ENCODE measurements at regions not wholly inside any gene's neighbourhood (a gene's known extent, or its start where the extent isn't known, plus 50 kb on each side); places are given as distances from the start of the nearest gene placed in this dataset.

DNA sequence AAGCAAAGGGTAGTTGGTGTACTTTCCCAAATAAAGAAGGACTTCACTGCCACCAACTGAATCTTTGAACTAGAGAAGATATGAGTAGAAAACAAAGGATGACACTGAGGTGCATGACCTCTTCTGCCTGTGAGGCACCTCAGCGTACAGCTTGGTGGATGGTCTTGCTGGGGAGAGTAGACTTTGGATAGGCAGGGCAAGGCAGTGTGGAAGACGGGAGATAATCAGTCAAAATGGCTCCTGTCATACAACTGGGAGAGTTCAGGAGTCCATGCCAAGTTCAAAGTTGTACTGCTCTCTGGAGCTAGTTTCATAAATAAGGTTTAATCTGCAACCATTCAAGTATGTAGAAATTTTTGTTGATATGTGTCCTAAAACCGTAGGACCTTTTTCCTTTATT is 143.4 kb downstream of the BARHL2 start:
- CTCF ChIA-PET: interaction anchor here (0.7 to 1.3 kb wide), 3 partner anchors 277 to 590 kb away, joined by 3 read pairs; no protein-coding TSS in a partner anchor
- H3K27ac Mint-ChIP-seq (ENCODE audit: low read depth, unreplicated experiment): no peak overlapping the region
- H3K4me1 Mint-ChIP-seq (ENCODE audit: insufficient read depth, unreplicated experiment): no peaks in the 10 kb centered on the region
- no peak overlapping the region for H3K4me3 Mint-ChIP-seq (ENCODE audit: unreplicated experiment)
- intact Hi-C loops (cut with micrococcal nuclease): no loop called here
- H3K27me3 Mint-ChIP-seq (ENCODE audit: insufficient read depth, unreplicated experiment): peaks cover 28% of the 10 kb centered on the region
- POLR2A ChIA-PET: no interaction called here
- no peak for DNase-seq (ENCODE audit: unreplicated experiment)
- peaks cover 7% of the 10 kb centered on the region for H3K9me3 Mint-ChIP-seq (ENCODE audit: unreplicated experiment)
- TF ChIP-seq, protein P1, sequence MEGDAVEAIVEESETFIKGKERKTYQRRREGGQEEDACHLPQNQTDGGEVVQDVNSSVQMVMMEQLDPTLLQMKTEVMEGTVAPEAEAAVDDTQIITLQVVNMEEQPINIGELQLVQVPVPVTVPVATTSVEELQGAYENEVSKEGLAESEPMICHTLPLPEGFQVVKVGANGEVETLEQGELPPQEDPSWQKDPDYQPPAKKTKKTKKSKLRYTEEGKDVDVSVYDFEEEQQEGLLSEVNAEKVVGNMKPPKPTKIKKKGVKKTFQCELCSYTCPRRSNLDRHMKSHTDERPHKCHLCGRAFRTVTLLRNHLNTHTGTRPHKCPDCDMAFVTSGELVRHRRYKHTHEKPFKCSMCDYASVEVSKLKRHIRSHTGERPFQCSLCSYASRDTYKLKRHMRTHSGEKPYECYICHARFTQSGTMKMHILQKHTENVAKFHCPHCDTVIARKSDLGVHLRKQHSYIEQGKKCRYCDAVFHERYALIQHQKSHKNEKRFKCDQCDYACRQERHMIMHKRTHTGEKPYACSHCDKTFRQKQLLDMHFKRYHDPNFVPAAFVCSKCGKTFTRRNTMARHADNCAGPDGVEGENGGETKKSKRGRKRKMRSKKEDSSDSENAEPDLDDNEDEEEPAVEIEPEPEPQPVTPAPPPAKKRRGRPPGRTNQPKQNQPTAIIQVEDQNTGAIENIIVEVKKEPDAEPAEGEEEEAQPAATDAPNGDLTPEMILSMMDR (IDR thresholded peaks at IDR 0.05; ENCODE audit: unreplicated experiment): no peak
- no peaks in the 10 kb centered on the region for H3K36me3 Mint-ChIP-seq (ENCODE audit: insufficient read depth, unreplicated experiment)
- BruUV-seq (replicated peaks): no TSS peak

DNA sequence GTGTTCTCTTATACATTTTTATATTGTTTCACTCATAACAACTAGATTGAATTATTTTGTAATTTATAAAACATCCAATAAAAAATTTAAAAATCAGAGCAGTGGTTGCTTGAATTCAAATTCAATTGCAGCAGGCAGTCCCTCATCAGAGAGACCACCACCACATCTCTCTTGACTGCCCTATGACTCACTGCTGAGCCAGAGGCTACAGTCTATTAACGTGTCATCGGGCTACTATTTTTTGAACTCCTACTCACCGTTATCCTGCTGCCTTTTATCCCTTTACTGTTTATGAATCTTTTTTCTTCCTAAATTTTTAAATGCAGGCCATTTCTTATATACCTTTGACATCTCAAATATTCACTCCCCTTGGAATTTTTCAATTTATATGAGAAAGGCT is 144.7 kb downstream of the BARHL2 start:
- ChIA-PET POLR2A (no interaction called here), CTCF (interaction anchor here (0.9 to 1.0 kb wide), 3 partner anchors 15 to 591 kb away, joined by 3 to 5 read pairs (median 3); no protein-coding TSS in a partner anchor)
- peaks cover 39% of the 10 kb centered on the region for H3K27me3 Mint-ChIP-seq (ENCODE audit: insufficient read depth, unreplicated experiment)
- no peaks in the 10 kb centered on the region for H3K36me3 Mint-ChIP-seq (ENCODE audit: insufficient read depth, unreplicated experiment)
- DNase-seq (ENCODE audit: unreplicated experiment): no peak
- H3K4me1 Mint-ChIP-seq (ENCODE audit: insufficient read depth, unreplicated experiment): no peaks in the 10 kb centered on the region
- no peak overlapping the region for H3K27ac Mint-ChIP-seq (ENCODE audit: low read depth, unreplicated experiment)
- H3K4me3 Mint-ChIP-seq (ENCODE audit: unreplicated experiment): no peak overlapping the region
- peaks cover 7% of the 10 kb centered on the region for H3K9me3 Mint-ChIP-seq (ENCODE audit: unreplicated experiment)
- BruUV-seq (replicated peaks): no TSS peak
- intact Hi-C loops (cut with micrococcal nuclease): no loop called here
- TF ChIP-seq, protein P1 (IDR thresholded peaks at IDR 0.05; ENCODE audit: unreplicated experiment): no peak

DNA sequence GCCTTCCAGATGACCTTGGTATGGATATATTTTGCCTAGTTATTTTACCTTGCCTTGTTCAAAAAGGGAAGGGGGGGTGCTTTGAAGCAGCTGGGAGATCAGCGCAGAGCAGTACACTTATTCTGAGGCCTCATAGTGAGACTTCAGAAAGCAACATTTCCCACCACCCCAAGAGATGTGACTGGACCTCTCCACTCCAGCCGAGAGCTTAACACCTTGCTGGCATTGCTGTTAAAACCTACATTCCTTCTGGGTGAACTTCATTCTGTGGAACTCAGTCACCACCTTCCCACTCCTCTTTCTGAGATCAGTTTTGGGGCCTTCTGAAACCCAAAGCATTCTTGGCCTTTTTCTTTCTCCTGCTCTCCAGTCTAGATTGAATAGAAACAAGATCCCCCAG is 148.7 kb downstream of the BARHL2 start:
- H3K36me3 Mint-ChIP-seq (ENCODE audit: insufficient read depth, unreplicated experiment): no peaks in the 10 kb centered on the region
- H3K4me1 Mint-ChIP-seq (ENCODE audit: insufficient read depth, unreplicated experiment): no peaks in the 10 kb centered on the region
- H3K27ac Mint-ChIP-seq (ENCODE audit: low read depth, unreplicated experiment): no peak overlapping the region
- intact Hi-C loops (cut with micrococcal nuclease): no loop called here
- ChIA-PET CTCF (interaction anchor here (0.6 to 2.4 kb wide), 2 partner anchors 12 to 214 kb away, joined by 3 to 12 read pairs; no protein-coding TSS in a partner anchor), POLR2A (interaction anchor here (0.6 to 0.7 kb wide), 3 partner anchors 10 to 40 kb away, joined by 3 to 5 read pairs (median 4); no protein-coding TSS in a partner anchor)
- no TSS peak for BruUV-seq (replicated peaks)
- no peak overlapping the region for H3K4me3 Mint-ChIP-seq (ENCODE audit: unreplicated experiment)
- peaks cover 7% of the 10 kb centered on the region for H3K9me3 Mint-ChIP-seq (ENCODE audit: unreplicated experiment)
- DNase-seq (ENCODE audit: unreplicated experiment): no peak
- TF ChIP-seq, protein P1 (IDR thresholded peaks at IDR 0.05; ENCODE audit: unreplicated experiment): no peak
- H3K27me3 Mint-ChIP-seq (ENCODE audit: insufficient read depth, unreplicated experiment): peaks cover 53% of the 10 kb centered on the region

DNA sequence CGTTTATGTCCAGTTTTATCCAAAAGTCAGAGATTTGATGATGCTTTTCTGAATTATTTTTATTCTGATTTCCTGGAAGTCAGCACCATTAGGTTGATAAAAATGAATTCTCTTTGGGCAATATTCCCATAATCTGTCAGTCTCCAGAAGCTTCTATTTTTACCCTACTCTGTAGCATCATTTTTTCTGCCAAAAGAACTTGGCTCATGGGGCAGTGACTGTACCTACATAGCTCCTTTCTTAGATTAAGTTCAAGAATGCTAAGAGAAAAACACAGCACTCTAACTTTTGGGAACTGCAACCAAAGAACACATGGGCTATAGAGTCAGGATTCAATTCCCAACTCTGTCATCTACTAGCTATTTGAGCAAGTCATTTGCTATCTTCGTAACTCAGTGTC is 152.9 kb downstream of the BARHL2 start:
- intact Hi-C loops (cut with micrococcal nuclease): no loop called here
- CTCF ChIA-PET: interaction anchor here (1.6 kb wide), 1 partner anchor 157 kb away, joined by 4 read pairs; no protein-coding TSS in a partner anchor
- Mint-ChIP-seq H3K4me1 (ENCODE audit: insufficient read depth, unreplicated experiment) (no peaks in the 10 kb centered on the region), H3K4me3 (ENCODE audit: unreplicated experiment) (no peak overlapping the region), H3K9me3 (ENCODE audit: unreplicated experiment) (no peaks in the 10 kb centered on the region), H3K27me3 (ENCODE audit: insufficient read depth, unreplicated experiment) (peaks cover 47% of the 10 kb centered on the region), H3K36me3 (ENCODE audit: insufficient read depth, unreplicated experiment) (no peaks in the 10 kb centered on the region), H3K27ac (ENCODE audit: low read depth, unreplicated experiment) (no peak overlapping the region)
- BruUV-seq (replicated peaks): no TSS peak
- TF ChIP-seq, protein P1 (IDR thresholded peaks at IDR 0.05; ENCODE audit: unreplicated experiment): no peak
- POLR2A ChIA-PET: interaction anchor here (0.6 kb wide), 1 partner anchor 448 kb away, joined by 3 read pairs; no protein-coding TSS in a partner anchor
- DNase-seq (ENCODE audit: unreplicated experiment): no peak

Measured in MCF 10A (cell line).